SJCRH30 (cell line): ENCODE measurements at regions not wholly inside any gene's neighbourhood (a gene's known extent, or its start where the extent isn't known, plus 50 kb on each side); places are given as distances from the start of the nearest gene placed in this dataset.

Source experiments
- DNase-seq, 2 experiments: peaks; one replicate each; pipeline ENCODE4 v3.0.0-alpha.2; 2015 to 2020
- H3K27ac ChIP-seq: fragments of 250-450 bp; sonication (Bioruptor Pico); 2 replicates; pipeline ENCODE4 v1.5.1; 2020; ENCODE audit warnings: mild to moderate bottlenecking, moderate library complexity
- H3K27me3 ChIP-seq: fragments of 250-450 bp; sonication (Bioruptor Pico); 2 replicates; pipeline ENCODE4 v1.5.1; 2020; ENCODE audit warnings: mild to moderate bottlenecking, moderate library complexity
- H3K36me3 ChIP-seq: fragments of 250-450 bp; sonication (Bioruptor Pico); 2 replicates; pipeline ENCODE4 v1.5.1; 2020; ENCODE audit warnings: mild to moderate bottlenecking, moderate library complexity
- H3K4me1 ChIP-seq: fragments of 250-450 bp; sonication (Bioruptor Pico); 2 replicates; pipeline ENCODE4 v1.5.1; 2020; ENCODE audit warnings: mild to moderate bottlenecking, moderate library complexity
- H3K4me3 ChIP-seq: fragments of 250-450 bp; sonication (Bioruptor Pico); 2 replicates; pipeline ENCODE4 v1.5.1; 2020; ENCODE audit warnings: mild to moderate bottlenecking, moderate library complexity
- H3K9me3 ChIP-seq: fragments of 250-450 bp; sonication (Bioruptor Pico); replicated peaks from 2 replicates; pipeline ENCODE4 v1.5.1; 2020; ENCODE audit warnings: mild to moderate bottlenecking, moderate library complexity

GRCh38 chr6:40268166-40268565 is 319.0 kb downstream of the LRFN2 start:
- no peak overlapping the region for H3K27ac ChIP-seq
- H3K4me1 ChIP-seq: no peaks in the 10 kb centered on the region
- H3K9me3 ChIP-seq: no peaks in the 10 kb centered on the region
- no peaks in the 10 kb centered on the region for H3K36me3 ChIP-seq
- H3K27me3 ChIP-seq: no peaks in the 10 kb centered on the region
- H3K4me3 ChIP-seq: no peak overlapping the region
- DNase-seq: no peak

GRCh38 chr6:40265615-40266014 is 321.5 kb downstream of the LRFN2 start:
- no peak for DNase-seq
- no peaks in the 10 kb centered on the region for H3K4me1 ChIP-seq
- H3K9me3 ChIP-seq: no peaks in the 10 kb centered on the region
- H3K36me3 ChIP-seq: no peaks in the 10 kb centered on the region
- no peak overlapping the region for H3K4me3 ChIP-seq
- no peak overlapping the region for H3K27ac ChIP-seq
- H3K27me3 ChIP-seq: no peaks in the 10 kb centered on the region

- H3K4me3 ChIP-seq: no peak overlapping the region
- no peaks in the 10 kb centered on the region for H3K36me3 ChIP-seq
- no peaks in the 10 kb centered on the region for H3K4me1 ChIP-seq
- no peaks in the 10 kb centered on the region for H3K9me3 ChIP-seq
- DNase-seq: no peak
- H3K27ac ChIP-seq: no peak overlapping the region
- H3K27me3 ChIP-seq: no peaks in the 10 kb centered on the region
Observed at GRCh38 chr6:40263970-40264369, 323.2 kb downstream of the LRFN2 start.

- no peak for DNase-seq
Observed at GRCh38 chr6:40262363-40262762, 324.8 kb downstream of the LRFN2 start.

GRCh38 chr6:40258531-40258930 is 324.3 kb upstream of the MOCS1 start:
- no peaks in the 10 kb centered on the region for H3K36me3 ChIP-seq
- no peak for DNase-seq
- no peaks in the 10 kb centered on the region for H3K27me3 ChIP-seq
- H3K9me3 ChIP-seq: no peaks in the 10 kb centered on the region
- H3K4me3 ChIP-seq: no peak overlapping the region
- no peak overlapping the region for H3K27ac ChIP-seq
- no peaks in the 10 kb centered on the region for H3K4me1 ChIP-seq

More at GRCh38 chr6:40262363-40262762, 324.8 kb downstream of the LRFN2 start:
- no peak overlapping the region for H3K4me3 ChIP-seq
- H3K9me3 ChIP-seq: no peaks in the 10 kb centered on the region
- no peaks in the 10 kb centered on the region for H3K27me3 ChIP-seq
- no peaks in the 10 kb centered on the region for H3K36me3 ChIP-seq
- H3K4me1 ChIP-seq: no peaks in the 10 kb centered on the region
- H3K27ac ChIP-seq: no peak overlapping the region

GRCh38 chr6:40256831-40257230 is 322.6 kb upstream of the MOCS1 start:
- Histone ChIP-seq H3K27me3 (no peaks in the 10 kb centered on the region), H3K4me1 (no peaks in the 10 kb centered on the region), H3K4me3 (no peak overlapping the region), H3K9me3 (no peaks in the 10 kb centered on the region), H3K36me3 (no peaks in the 10 kb centered on the region), H3K27ac (no peak overlapping the region)
- DNase-seq: no peak

- no peak for DNase-seq
- H3K9me3 ChIP-seq: no peaks in the 10 kb centered on the region
- H3K4me1 ChIP-seq: no peaks in the 10 kb centered on the region
- no peak overlapping the region for H3K27ac ChIP-seq
- no peaks in the 10 kb centered on the region for H3K27me3 ChIP-seq
- H3K36me3 ChIP-seq: no peaks in the 10 kb centered on the region
- no peak overlapping the region for H3K4me3 ChIP-seq
Observed at GRCh38 chr6:40256224-40256623, 322.0 kb upstream of the MOCS1 start.

GRCh38 chr6:40253420-40253819 is 319.2 kb upstream of the MOCS1 start:
- peak in 1 of 2 experiments; percentile 11 for DNase-seq
- no peaks in the 10 kb centered on the region for H3K27me3 ChIP-seq
- no peaks in the 10 kb centered on the region for H3K9me3 ChIP-seq
- H3K4me1 ChIP-seq: no peaks in the 10 kb centered on the region
- H3K4me3 ChIP-seq: no peak overlapping the region
- H3K36me3 ChIP-seq: no peaks in the 10 kb centered on the region
- no peak overlapping the region for H3K27ac ChIP-seq

GRCh38 chr6:40252531-40253258 is 318.4 kb upstream of the MOCS1 start:
- no peak for DNase-seq
- Histone ChIP-seq H3K9me3 (no peaks in the 10 kb centered on the region), H3K36me3 (no peaks in the 10 kb centered on the region), H3K4me3 (no peak overlapping the region), H3K27me3 (no peaks in the 10 kb centered on the region), H3K27ac (no peak overlapping the region), H3K4me1 (no peaks in the 10 kb centered on the region)

GRCh38 chr6:40251637-40252300 is 317.5 kb upstream of the MOCS1 start:
- DNase-seq: no peak
- H3K4me1 ChIP-seq: no peaks in the 10 kb centered on the region
- no peaks in the 10 kb centered on the region for H3K36me3 ChIP-seq
- no peak overlapping the region for H3K4me3 ChIP-seq
- H3K9me3 ChIP-seq: no peaks in the 10 kb centered on the region
- H3K27me3 ChIP-seq: no peaks in the 10 kb centered on the region
- H3K27ac ChIP-seq: no peak overlapping the region

GRCh38 chr6:40249935-40250334 is 315.7 kb upstream of the MOCS1 start:
- Histone ChIP-seq H3K4me3 (no peak overlapping the region), H3K36me3 (no peaks in the 10 kb centered on the region), H3K4me1 (no peaks in the 10 kb centered on the region), H3K9me3 (no peaks in the 10 kb centered on the region), H3K27me3 (no peaks in the 10 kb centered on the region), H3K27ac (no peak overlapping the region)
- no peak for DNase-seq

GRCh38 chr6:40247516-40248115 is 313.4 kb upstream of the MOCS1 start:
- no peak overlapping the region for H3K4me3 ChIP-seq
- H3K9me3 ChIP-seq: no peaks in the 10 kb centered on the region
- no peaks in the 10 kb centered on the region for H3K4me1 ChIP-seq
- no peak overlapping the region for H3K27ac ChIP-seq
- no peaks in the 10 kb centered on the region for H3K36me3 ChIP-seq
- DNase-seq: no peak
- no peaks in the 10 kb centered on the region for H3K27me3 ChIP-seq

GRCh38 chr6:40244699-40245098 is 310.4 kb upstream of the MOCS1 start:
- Histone ChIP-seq H3K4me3 (no peak overlapping the region), H3K4me1 (no peaks in the 10 kb centered on the region), H3K9me3 (no peaks in the 10 kb centered on the region), H3K27ac (no peak overlapping the region), H3K36me3 (no peaks in the 10 kb centered on the region), H3K27me3 (no peaks in the 10 kb centered on the region)
- DNase-seq: peak; percentile 36 to 46

- DNase-seq: no peak
- Histone ChIP-seq H3K4me1 (no peaks in the 10 kb centered on the region), H3K27me3 (no peaks in the 10 kb centered on the region), H3K27ac (no peak overlapping the region), H3K4me3 (no peak overlapping the region), H3K9me3 (no peaks in the 10 kb centered on the region; the same call in 1 of the 2 replicates), H3K36me3 (no peaks in the 10 kb centered on the region)
Observed at GRCh38 chr6:40232698-40233097, 298.4 kb upstream of the MOCS1 start.

GRCh38 chr6:40227735-40228134 is 293.5 kb upstream of the MOCS1 start:
- H3K27ac ChIP-seq: no peak overlapping the region
- H3K4me3 ChIP-seq: no peak overlapping the region
- H3K36me3 ChIP-seq: no peaks in the 10 kb centered on the region
- DNase-seq: no peak
- no peaks in the 10 kb centered on the region for H3K4me1 ChIP-seq
- H3K9me3 ChIP-seq: no peaks in the 10 kb centered on the region
- no peaks in the 10 kb centered on the region for H3K27me3 ChIP-seq
